Colonic mucosa (tissue), 4 donors: ENCODE measurements at regions not wholly inside any gene's neighbourhood (a gene's known extent, or its start where the extent isn't known, plus 50 kb on each side); places are given as distances from the start of the nearest gene placed in this dataset.

ENCODE experiments used
- DNase-seq: peaks from one replicate; pipeline ENCODE4 v3.0.0-alpha.2; 2020
- H3K27ac ChIP-seq: fragments of 200-600 bp; one replicate; pipeline ENCODE4 v1.8.0; 2021
- H3K27me3 ChIP-seq: fragments of 200-600 bp; one replicate; pipeline ENCODE4 v1.8.0; 2021
- H3K36me3 ChIP-seq: fragments of 200-600 bp; one replicate; pipeline ENCODE4 v1.8.0; 2021
- H3K4me1 ChIP-seq: fragments of 200-600 bp; one replicate; pipeline ENCODE4 v1.8.0; 2021; ENCODE audit warnings: mild to moderate bottlenecking
- H3K4me3 ChIP-seq: fragments of 200-600 bp; one replicate; pipeline ENCODE4 v1.8.0; 2021
- H3K9ac ChIP-seq, 2 donors: one replicate each; pipeline ENCODE4 v1.7.0; 2013; ENCODE audit warnings: control low read depth in 2 of 2, low read depth in 2 of 2, low read length in 2 of 2
- H3K9me3 ChIP-seq: fragments of 200-600 bp; one replicate; pipeline ENCODE4 v1.8.0; 2021
- intact Hi-C: fragments of 100-400 bp; cut with DNase I; formaldehyde crosslinking; loops from one replicate; pipeline ENCODE4 v1.14.1; 2022
- TF ChIP-seq, protein P1 (sequence below): fragments of 200-600 bp; IDR thresholded peaks from one replicate; pipeline ENCODE4 v1.8.0; 2022; ENCODE audit warnings: antibody characterized with exemption, mild to moderate bottlenecking
- donor health status: healthy.
- donor health status: DM: no; HTN: no; CAD: no.
- donor health status: DM: no; HTN: no; CAD: no.

DNA sequence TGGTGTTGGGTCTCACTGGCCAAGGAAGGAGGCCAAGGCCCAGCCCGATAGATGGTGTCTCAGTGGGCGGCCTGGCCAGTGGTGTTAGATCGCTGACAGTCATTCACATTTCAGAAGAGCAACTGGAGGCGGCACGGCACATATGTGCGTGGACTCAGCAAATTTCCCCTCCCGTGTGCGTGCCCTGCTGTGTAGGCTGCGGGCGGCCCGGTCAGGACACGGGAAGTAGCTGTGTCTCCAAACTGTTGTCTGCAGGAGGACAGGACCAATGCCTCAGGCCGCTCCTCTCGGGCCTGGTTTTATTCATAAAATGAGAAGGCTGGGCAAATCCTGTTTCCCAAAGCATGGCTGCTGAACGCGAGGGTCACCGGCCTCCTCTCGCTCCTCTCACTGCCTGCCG lies 711.7 kb downstream of the BRD1 start:
- Histone ChIP-seq H3K4me3 (no peak overlapping the region), H3K9ac (no peak overlapping the region), H3K4me1 (no peaks in the 10 kb centered on the region), H3K27ac (no peak overlapping the region), H3K36me3 (no peaks in the 10 kb centered on the region), H3K27me3 (no peaks in the 10 kb centered on the region), H3K9me3 (no peaks in the 10 kb centered on the region)
- TF ChIP-seq, protein P1, sequence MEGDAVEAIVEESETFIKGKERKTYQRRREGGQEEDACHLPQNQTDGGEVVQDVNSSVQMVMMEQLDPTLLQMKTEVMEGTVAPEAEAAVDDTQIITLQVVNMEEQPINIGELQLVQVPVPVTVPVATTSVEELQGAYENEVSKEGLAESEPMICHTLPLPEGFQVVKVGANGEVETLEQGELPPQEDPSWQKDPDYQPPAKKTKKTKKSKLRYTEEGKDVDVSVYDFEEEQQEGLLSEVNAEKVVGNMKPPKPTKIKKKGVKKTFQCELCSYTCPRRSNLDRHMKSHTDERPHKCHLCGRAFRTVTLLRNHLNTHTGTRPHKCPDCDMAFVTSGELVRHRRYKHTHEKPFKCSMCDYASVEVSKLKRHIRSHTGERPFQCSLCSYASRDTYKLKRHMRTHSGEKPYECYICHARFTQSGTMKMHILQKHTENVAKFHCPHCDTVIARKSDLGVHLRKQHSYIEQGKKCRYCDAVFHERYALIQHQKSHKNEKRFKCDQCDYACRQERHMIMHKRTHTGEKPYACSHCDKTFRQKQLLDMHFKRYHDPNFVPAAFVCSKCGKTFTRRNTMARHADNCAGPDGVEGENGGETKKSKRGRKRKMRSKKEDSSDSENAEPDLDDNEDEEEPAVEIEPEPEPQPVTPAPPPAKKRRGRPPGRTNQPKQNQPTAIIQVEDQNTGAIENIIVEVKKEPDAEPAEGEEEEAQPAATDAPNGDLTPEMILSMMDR: no peak
- no peak for DNase-seq
- intact Hi-C loops: no loop called here

DNA sequence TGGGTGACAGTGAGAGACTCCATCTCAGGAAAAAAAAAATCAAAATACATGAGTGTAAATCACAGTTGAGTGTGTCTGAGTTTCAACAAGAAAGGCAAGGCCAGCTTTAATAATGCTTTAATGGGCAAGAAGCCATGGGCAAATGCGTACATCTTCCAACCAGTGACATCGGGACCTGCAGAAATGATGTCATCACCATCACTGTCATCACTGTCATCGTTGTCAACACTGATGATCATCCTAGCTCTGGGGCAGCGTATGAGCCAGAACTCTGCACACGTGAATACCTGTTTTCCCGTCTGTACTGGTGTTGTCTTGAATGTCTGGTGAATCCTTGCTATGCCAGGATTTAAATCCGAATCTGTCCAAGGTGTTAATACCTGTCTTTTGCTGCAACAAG lies 712.5 kb downstream of the BRD1 start:
- no peaks in the 10 kb centered on the region for H3K27me3 ChIP-seq
- H3K36me3 ChIP-seq: no peaks in the 10 kb centered on the region
- no peaks in the 10 kb centered on the region for H3K9me3 ChIP-seq
- H3K9ac ChIP-seq: no peak overlapping the region
- H3K27ac ChIP-seq: no peak overlapping the region
- TF ChIP-seq, protein P1: no peak
- intact Hi-C loops: no loop called here
- H3K4me1 ChIP-seq: no peaks in the 10 kb centered on the region
- no peak for DNase-seq
- H3K4me3 ChIP-seq: no peak overlapping the region

GRCh38 chr22:49113758-49114157 lies 713.9 kb downstream of the BRD1 start:
- H3K4me3 ChIP-seq: no peak overlapping the region

DNA sequence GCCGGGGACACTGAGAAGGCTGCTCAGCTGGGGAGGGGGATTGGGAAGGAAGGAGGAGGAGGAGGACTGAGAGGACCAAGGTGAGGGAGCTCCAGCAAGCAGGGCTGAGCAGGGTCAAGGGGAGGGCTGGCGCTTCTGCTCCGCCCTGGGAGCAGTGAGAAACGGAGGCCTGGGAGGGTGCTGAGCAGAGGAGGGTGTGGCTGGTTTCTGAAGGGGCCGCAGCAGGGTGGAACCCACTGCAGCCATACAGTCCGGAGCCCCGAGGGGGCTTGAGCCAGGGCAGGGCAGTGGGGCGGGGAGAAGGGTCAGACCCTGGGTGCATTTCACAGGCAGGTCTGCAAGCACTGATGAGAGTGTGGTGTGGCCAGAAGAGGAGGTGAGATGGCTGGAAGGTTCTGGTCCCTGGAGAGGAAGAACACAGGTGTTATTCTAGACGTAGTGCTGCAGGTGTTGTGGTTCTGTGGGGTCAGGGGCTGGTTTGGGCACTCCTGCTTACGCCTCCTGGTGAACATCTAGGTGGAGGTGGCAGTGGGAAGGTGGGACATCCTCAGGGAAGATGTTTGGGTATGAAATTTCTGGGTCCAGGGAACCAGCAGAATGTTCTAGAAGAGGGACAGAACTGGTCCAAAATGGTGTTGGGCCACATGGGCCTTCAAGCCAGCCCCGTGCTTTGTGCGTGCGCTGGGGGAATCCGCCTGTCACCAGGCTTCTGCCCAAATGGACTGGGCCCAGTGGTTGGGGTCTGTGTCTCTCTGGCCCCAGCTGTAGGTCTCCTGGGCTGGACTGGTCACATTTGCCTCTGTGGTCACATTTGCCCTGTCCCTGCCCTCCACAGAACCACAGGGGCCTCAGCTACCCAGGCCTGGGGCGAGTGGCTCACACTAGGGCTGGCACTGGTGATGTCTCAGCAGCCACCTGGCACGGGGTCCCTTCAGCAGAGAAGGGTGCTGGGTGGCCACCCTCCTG lies 714.7 kb downstream of the BRD1 start:
- TF ChIP-seq, protein P1: no peak
- H3K4me1 ChIP-seq: no peaks in the 10 kb centered on the region
- H3K4me3 ChIP-seq: no peak overlapping the region
- intact Hi-C loops: no loop called here
- H3K36me3 ChIP-seq: no peaks in the 10 kb centered on the region
- no peak for DNase-seq
- no peaks in the 10 kb centered on the region for H3K27me3 ChIP-seq
- H3K27ac ChIP-seq: no peak overlapping the region
- no peak overlapping the region for H3K9ac ChIP-seq
- no peaks in the 10 kb centered on the region for H3K9me3 ChIP-seq

More at GRCh38 chr22:49113758-49114157, 713.9 kb downstream of the BRD1 start:
- no peaks in the 10 kb centered on the region for H3K36me3 ChIP-seq
- H3K27ac ChIP-seq: no peak overlapping the region
- no peak for DNase-seq
- no peaks in the 10 kb centered on the region for H3K4me1 ChIP-seq
- H3K27me3 ChIP-seq: no peaks in the 10 kb centered on the region
- H3K9ac ChIP-seq: no peak overlapping the region
- no peaks in the 10 kb centered on the region for H3K9me3 ChIP-seq
- intact Hi-C loops: no loop called here
- TF ChIP-seq, protein P1: no peak

- TF ChIP-seq, protein P1: no peak
- H3K9me3 ChIP-seq: no peaks in the 10 kb centered on the region
- intact Hi-C loops: no loop called here
- H3K4me3 ChIP-seq: no peak overlapping the region
- DNase-seq: no peak
- no peak overlapping the region for H3K9ac ChIP-seq
- no peaks in the 10 kb centered on the region for H3K27me3 ChIP-seq
- no peak overlapping the region for H3K27ac ChIP-seq
- no peaks in the 10 kb centered on the region for H3K36me3 ChIP-seq
- H3K4me1 ChIP-seq: no peaks in the 10 kb centered on the region
Measured at GRCh38 chr22:49112176-49112575, 715.5 kb downstream of the BRD1 start.
